Mammary epithelial cell (primary cell): ENCODE measurements at regions not wholly inside any gene's neighbourhood (a gene's known extent, or its start where the extent isn't known, plus 50 kb on each side); places are given as distances from the start of the nearest gene placed in this dataset.

Source experiments
- EZH2 ChIP-seq: IDR thresholded peaks from 2 replicates; pipeline ENCODE4 v1.6.1; 2012; ENCODE audit warnings: low read length, inconsistent platforms, borderline replicate concordance
- TF ChIP-seq, protein P1 (sequence below), 2 donors: IDR thresholded peaks in 1 of 2; conservative IDR thresholded peaks in 1 of 2; 2 replicates each; pipeline ENCODE4 v1.5.1; 2011 to 2012; ENCODE audit warnings: inconsistent platforms in 2 of 2, low read length in 2 of 2, mild to moderate bottlenecking in 2 of 2, control low read depth in 1 of 2, low read depth in 1 of 2; ENCODE audit not compliant: insufficient read depth in 1 of 2; ENCODE audit errors: extremely low read depth in 1 of 2

DNA sequence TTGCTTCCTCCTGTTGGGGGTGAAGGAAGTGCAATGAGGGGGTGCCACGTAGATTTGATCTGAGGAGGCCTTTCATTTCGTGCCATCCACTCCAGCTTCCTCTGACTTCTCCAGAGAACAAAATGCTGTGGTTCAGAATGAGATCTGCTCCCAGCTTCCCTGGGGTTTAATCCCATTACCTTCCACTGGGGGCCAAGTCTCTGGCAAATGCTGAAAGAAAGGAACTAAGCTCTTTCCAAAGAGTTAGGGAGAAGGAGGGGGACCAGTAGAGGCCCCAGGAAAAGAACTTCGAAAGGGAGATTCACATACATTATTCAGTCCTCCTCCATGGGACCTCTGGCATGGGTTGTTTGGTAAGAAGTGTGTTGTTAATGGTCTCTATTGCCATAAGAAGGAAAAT, 727.0 kb downstream of the TYW1 start:
- TF ChIP-seq, protein P1, sequence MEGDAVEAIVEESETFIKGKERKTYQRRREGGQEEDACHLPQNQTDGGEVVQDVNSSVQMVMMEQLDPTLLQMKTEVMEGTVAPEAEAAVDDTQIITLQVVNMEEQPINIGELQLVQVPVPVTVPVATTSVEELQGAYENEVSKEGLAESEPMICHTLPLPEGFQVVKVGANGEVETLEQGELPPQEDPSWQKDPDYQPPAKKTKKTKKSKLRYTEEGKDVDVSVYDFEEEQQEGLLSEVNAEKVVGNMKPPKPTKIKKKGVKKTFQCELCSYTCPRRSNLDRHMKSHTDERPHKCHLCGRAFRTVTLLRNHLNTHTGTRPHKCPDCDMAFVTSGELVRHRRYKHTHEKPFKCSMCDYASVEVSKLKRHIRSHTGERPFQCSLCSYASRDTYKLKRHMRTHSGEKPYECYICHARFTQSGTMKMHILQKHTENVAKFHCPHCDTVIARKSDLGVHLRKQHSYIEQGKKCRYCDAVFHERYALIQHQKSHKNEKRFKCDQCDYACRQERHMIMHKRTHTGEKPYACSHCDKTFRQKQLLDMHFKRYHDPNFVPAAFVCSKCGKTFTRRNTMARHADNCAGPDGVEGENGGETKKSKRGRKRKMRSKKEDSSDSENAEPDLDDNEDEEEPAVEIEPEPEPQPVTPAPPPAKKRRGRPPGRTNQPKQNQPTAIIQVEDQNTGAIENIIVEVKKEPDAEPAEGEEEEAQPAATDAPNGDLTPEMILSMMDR (conservative IDR thresholded peaks at IDR 0.05 in 1 of 2, IDR thresholded peaks at IDR 0.05 in 1 of 2; ENCODE audit: extremely low read depth in 1 of 2, insufficient read depth in 1 of 2, low read depth in 1 of 2, low read length in 2 of 2), result no peak
- no peak for TF ChIP-seq EZH2
